Erythroblast (primary cell): ENCODE measurements at regions not wholly inside any gene's neighbourhood (a gene's known extent, or its start where the extent isn't known, plus 50 kb on each side); places are given as distances from the start of the nearest gene placed in this dataset.

Source experiments
- GATA1 ChIP-seq: IDR thresholded peaks from 2 replicates; pipeline ENCODE4 v1.6.1; 2011; ENCODE audit warnings: low read depth, mild to moderate bottlenecking, control low read depth, low read length, moderate library complexity
- POLR2A ChIP-seq: IDR thresholded peaks from 2 replicates; pipeline ENCODE4 v1.6.1; 2011; ENCODE audit warnings: mild to moderate bottlenecking, low read length

DNA sequence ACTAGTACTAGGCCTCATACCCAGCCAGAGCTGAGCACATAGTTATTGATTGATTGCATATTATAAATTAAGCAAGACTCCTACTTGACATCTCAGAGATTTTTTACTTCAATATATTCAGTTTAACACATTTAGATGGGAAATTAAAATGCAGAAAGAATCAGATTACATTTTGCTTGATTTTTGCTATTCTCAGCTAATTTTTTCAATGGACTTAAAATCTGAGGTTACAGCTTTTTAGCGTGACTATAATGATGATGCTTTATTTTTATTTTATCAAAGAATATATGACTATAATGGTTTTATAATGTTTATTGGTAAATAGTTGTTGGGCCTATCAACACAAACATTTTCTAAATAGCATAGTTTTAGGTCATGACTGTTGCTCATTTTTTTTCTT lies 493.0 kb upstream of the CNTNAP5 start:
- TF ChIP-seq POLR2A (no peak), GATA1 (no peak)
